Breast epithelium (tissue), 4 donors: ENCODE measurements at regions not wholly inside any gene's neighbourhood (a gene's known extent, or its start where the extent isn't known, plus 50 kb on each side); places are given as distances from the start of the nearest gene placed in this dataset.

Experiments
- DNase-seq, 2 donors: peaks; one replicate each; pipeline ENCODE4 v3.0.0-alpha.2; 2019; ENCODE audit warnings: low spot score in 2 of 2
- H3K27ac ChIP-seq, 2 donors: fragments of 200-600 bp; sonication (generic) in 1 of 2; one replicate each; pipeline ENCODE4 v1.5.1; 2016 to 2019; ENCODE audit warnings: mild to moderate bottlenecking in 1 of 2
- H3K27me3 ChIP-seq, 2 donors: fragments of 200-600 bp; sonication (generic) in 1 of 2; one replicate each; pipeline versions ENCODE4 v1.5.1 to v1.6.0; 2017 to 2019; ENCODE audit warnings: control low read depth in 1 of 2, mild to moderate bottlenecking in 1 of 2
- H3K36me3 ChIP-seq: fragments of 200-600 bp; one replicate; pipeline ENCODE4 v1.5.1; 2019
- H3K4me1 ChIP-seq, 2 donors: fragments of 200-600 bp; sonication (generic); one replicate each; pipeline ENCODE4 v1.5.1; 2016 to 2019; ENCODE audit warnings: control low read depth in 1 of 2
- H3K4me3 ChIP-seq, 3 donors: fragments of 200-600 bp; sonication (generic); 1 replicate in 2 of 3; 2 replicates in 1 of 3; pipeline ENCODE4 v1.5.1; 2016 to 2019; ENCODE audit warnings: mild to moderate bottlenecking in 3 of 3, moderate library complexity in 2 of 3
- H3K9me3 ChIP-seq, 2 donors: fragments of 200-600 bp; sonication (generic) in 1 of 2; one replicate each; pipeline ENCODE4 v1.5.1; 2016 to 2019; ENCODE audit warnings: control low read depth in 1 of 2
- CTCF ChIP-seq, 3 donors: fragments of 450-650 bp; IDR thresholded peaks; one replicate each; pipeline ENCODE4 v1.5.1; 2016 to 2017; ENCODE audit warnings: antibody characterized with exemption in 3 of 3, mild to moderate bottlenecking in 3 of 3, moderate library complexity in 3 of 3
- POLR2A ChIP-seq: fragments of 450-650 bp; IDR thresholded peaks from one replicate; pipeline ENCODE4 v1.6.1; 2016; ENCODE audit warnings: antibody characterized with exemption, mild to moderate bottlenecking, moderate library complexity
- POLR2AphosphoS5 ChIP-seq, 3 donors: sonication (generic); formaldehyde crosslinking; IDR thresholded peaks; one replicate each; pipeline ENCODE4 v1.6.1; 2017; ENCODE audit warnings: antibody characterized with exemption in 3 of 3
- intact Hi-C: fragments of 100-400 bp; cut with DNase I; formaldehyde crosslinking; loops from one replicate; pipeline ENCODE4 v1.15.1; 2023; ENCODE audit warnings: low total_unique reads

GRCh38 chr13:50326271-50326670 lies 311.0 kb downstream of the KCNRG start:
- H3K27ac ChIP-seq, result no peak overlapping the region
- TF ChIP-seq POLR2AphosphoS5 (IDR thresholded peaks at IDR 0.05) (no peak), POLR2A (no peak), CTCF (IDR thresholded peaks at IDR 0.05) (no peak)
- H3K4me1 ChIP-seq, result no peaks in the 10 kb centered on the region
- intact Hi-C loops, result no loop called here
- H3K27me3 ChIP-seq, result no peaks in the 10 kb centered on the region
- H3K4me3 ChIP-seq, result no peak overlapping the region
- DNase-seq, result no peak
- H3K36me3 ChIP-seq, result no peaks in the 10 kb centered on the region
- H3K9me3 ChIP-seq, result no peaks in the 10 kb centered on the region

- H3K27ac ChIP-seq, result no peak overlapping the region
- H3K4me3 ChIP-seq, result no peak overlapping the region
- H3K36me3 ChIP-seq, result no peaks in the 10 kb centered on the region
- no peaks in the 10 kb centered on the region for H3K9me3 ChIP-seq
- no peak for DNase-seq
- no peaks in the 10 kb centered on the region for H3K27me3 ChIP-seq
- intact Hi-C loops, result loop anchor here (1.0 kb wide), 1 partner anchor 17 kb away; no protein-coding TSS in a partner anchor
- no peaks in the 10 kb centered on the region for H3K4me1 ChIP-seq
- TF ChIP-seq POLR2A, result no peak
- no peak for TF ChIP-seq CTCF (IDR thresholded peaks at IDR 0.05)
- TF ChIP-seq POLR2AphosphoS5 (IDR thresholded peaks at IDR 0.05), result no peak
These were observed 311.6 kb downstream of the KCNRG start for GRCh38 chr13:50326811-50327210.

DNA sequence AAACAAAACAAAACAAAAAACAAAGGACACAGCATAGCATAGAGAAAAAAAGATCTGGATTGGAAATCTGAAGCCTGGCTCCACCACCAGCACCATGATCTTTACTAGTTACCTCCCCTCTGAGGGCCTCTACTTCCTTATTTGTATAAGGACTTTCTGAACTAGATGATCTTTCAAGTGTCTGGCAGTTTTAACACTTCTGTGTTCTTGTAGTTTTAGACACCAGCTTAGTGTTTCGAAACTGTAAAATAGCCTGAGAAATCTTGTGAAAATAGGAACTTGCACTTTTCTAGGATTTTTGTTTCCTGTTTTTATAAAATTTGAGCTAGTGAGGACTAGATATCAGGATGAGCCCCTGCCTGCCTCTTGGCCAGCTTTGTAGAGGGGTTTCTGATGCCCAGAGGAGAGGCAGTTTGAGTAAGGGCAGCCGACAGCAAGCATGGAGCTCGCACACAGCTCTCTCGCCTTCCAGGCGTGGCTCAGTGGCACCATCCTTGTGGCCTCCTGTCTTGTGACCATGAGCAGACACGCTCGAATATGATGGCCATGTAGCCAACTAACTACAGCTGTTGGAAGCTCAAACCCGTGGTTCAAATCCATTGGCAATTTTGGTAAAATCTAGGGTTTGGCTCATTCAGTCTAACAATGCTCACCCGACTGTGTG lies 319.0 kb downstream of the KCNRG start:
- no peak for TF ChIP-seq POLR2A
- no peak for TF ChIP-seq CTCF (IDR thresholded peaks at IDR 0.05)
- TF ChIP-seq POLR2AphosphoS5 (IDR thresholded peaks at IDR 0.05), result no peak
- intact Hi-C loops, result no loop called here
- Histone ChIP-seq H3K4me3 (no peak overlapping the region), H3K27ac (no peak overlapping the region), H3K4me1 (no peaks in the 10 kb centered on the region), H3K36me3 (no peaks in the 10 kb centered on the region), H3K27me3 (no peaks in the 10 kb centered on the region), H3K9me3 (no peaks in the 10 kb centered on the region)
- DNase-seq, result no peak

DNA sequence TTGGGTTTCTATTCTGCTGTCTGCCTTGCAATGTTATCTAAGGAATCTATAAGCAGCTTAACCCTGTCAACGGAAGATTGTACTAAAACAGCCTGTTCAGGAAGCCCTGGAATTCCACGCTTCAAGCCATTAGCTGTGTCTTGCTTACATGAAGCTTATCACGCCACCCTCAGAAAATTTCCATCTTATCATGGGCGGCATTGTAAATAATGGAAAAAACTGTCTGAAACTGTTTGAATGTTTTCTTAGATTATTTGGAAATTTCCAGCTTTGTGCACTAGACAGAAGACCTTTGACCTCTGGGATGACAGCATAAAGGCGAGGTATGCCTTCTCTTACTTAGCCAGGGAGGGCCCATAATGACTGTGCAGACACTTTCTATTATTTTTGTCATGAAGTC lies 319.7 kb downstream of the KCNRG start:
- no peaks in the 10 kb centered on the region for H3K4me1 ChIP-seq
- H3K36me3 ChIP-seq, result no peaks in the 10 kb centered on the region
- H3K4me3 ChIP-seq, result no peak overlapping the region
- no peaks in the 10 kb centered on the region for H3K27me3 ChIP-seq
- TF ChIP-seq POLR2AphosphoS5 (IDR thresholded peaks at IDR 0.05), result no peak
- no peak for TF ChIP-seq POLR2A
- no peak for TF ChIP-seq CTCF (IDR thresholded peaks at IDR 0.05)
- no peak for DNase-seq
- intact Hi-C loops, result no loop called here
- H3K9me3 ChIP-seq, result no peaks in the 10 kb centered on the region
- no peak overlapping the region for H3K27ac ChIP-seq

- DNase-seq, result no peak
- H3K9me3 ChIP-seq, result no peaks in the 10 kb centered on the region
- no peaks in the 10 kb centered on the region for H3K4me1 ChIP-seq
- no peaks in the 10 kb centered on the region for H3K36me3 ChIP-seq
- intact Hi-C loops, result no loop called here
- H3K27me3 ChIP-seq, result no peaks in the 10 kb centered on the region
- TF ChIP-seq POLR2AphosphoS5 (IDR thresholded peaks at IDR 0.05) (no peak), POLR2A (no peak)
- no peak overlapping the region for H3K4me3 ChIP-seq
- no peak overlapping the region for H3K27ac ChIP-seq
These were observed 324.0 kb downstream of the KCNRG start for GRCh38 chr13:50339271-50339670.
